K562 (cell line): ENCODE measurements at regions not wholly inside any gene's neighbourhood (a gene's known extent, or its start where the extent isn't known, plus 50 kb on each side); places are given as distances from the start of the nearest gene placed in this dataset.

Experiments
- AFF4 ChIP-seq: sonication (generic); formaldehyde crosslinking; IDR thresholded peaks from 2 replicates; pipeline ENCODE4 v1.8.0; 2023; ENCODE audit warnings: mild to moderate bottlenecking, missing genetic modification reagents
- ASH1L ChIP-seq: fragments of 450-650 bp; IDR thresholded peaks from 2 replicates; pipeline ENCODE4 v1.6.1; 2018; ENCODE audit warnings: borderline replicate concordance, mild to moderate bottlenecking, low read depth; ENCODE audit not compliant: partially characterized antibody
- ATF7 ChIP-seq: fragments of 450-650 bp; IDR thresholded peaks from 2 replicates; pipeline ENCODE4 v1.7.1; 2014; ENCODE audit warnings: mild to moderate bottlenecking, moderate library complexity
- CBFA2T3 ChIP-seq: fragments of 450-650 bp; IDR thresholded peaks from 2 replicates; pipeline ENCODE4 v1.6.1; 2017
- CEBPZ ChIP-seq: fragments of 150-350 bp; IDR thresholded peaks from 2 replicates; pipeline ENCODE4 v1.6.1; 2014; ENCODE audit warnings: low read depth, mild to moderate bottlenecking, low read length, borderline replicate concordance
- EP300 ChIP-seq: IDR thresholded peaks from 2 replicates; pipeline ENCODE4 v1.6.1; 2012; ENCODE audit warnings: low read length, improper control_type of control experiment
- FOXM1 ChIP-seq, 2 experiments: fragments of 450-650 bp in 1 of 2; sonication (generic) in 1 of 2; formaldehyde crosslinking in 1 of 2; IDR thresholded peaks; 2 replicates each; pipeline versions ENCODE4 v1.6.1 to v1.9.0; 2017 to 2022; ENCODE audit warnings: low read depth in 2 of 2, mild to moderate bottlenecking in 2 of 2, missing genetic modification reagents in 1 of 2, moderate library complexity in 1 of 2
- GTF2E2 ChIP-seq: fragments of 200-800 bp; sonication (Bioruptor generic); IDR thresholded peaks from 2 replicates; pipeline ENCODE4 v1.6.1; 2016; ENCODE audit warnings: missing genetic modification characterization, missing compliant biosample characterization
- HNRNPUL1 ChIP-seq: fragments of 200-400 bp; formaldehyde crosslinking; IDR thresholded peaks from 2 replicates; pipeline ENCODE4 v1.6.1; 2017; ENCODE audit warnings: low read length
- KHSRP ChIP-seq: fragments of 450-650 bp; IDR thresholded peaks from 2 replicates; pipeline ENCODE4 v1.6.1; 2017
- RBBP5 ChIP-seq: fragments of 200-600 bp; sonication (generic); IDR thresholded peaks from 2 replicates; pipeline ENCODE4 v1.6.1; 2012; ENCODE audit warnings: borderline replicate concordance, mild to moderate bottlenecking, low read length, control low read depth, inconsistent platforms; ENCODE audit not compliant: insufficient read depth, poor library complexity, severe bottlenecking
- RBM14 ChIP-seq: fragments of 200-400 bp; formaldehyde crosslinking; IDR thresholded peaks from 2 replicates; pipeline ENCODE4 v1.6.1; 2018; ENCODE audit warnings: low read depth, mild to moderate bottlenecking, low read length, moderate library complexity, borderline replicate concordance; ENCODE audit not compliant: insufficient read depth
- SLC30A9 ChIP-seq: fragments of 250-450 bp; sonication (Bioruptor Pico); IDR thresholded peaks from 2 replicates; pipeline ENCODE4 v1.8.0; 2022; ENCODE audit warnings: mild to moderate bottlenecking, moderate library complexity
- SMAD3 ChIP-seq: fragments of 450-650 bp; formaldehyde crosslinking; conservative IDR thresholded peaks from 2 replicates; pipeline ENCODE4 v1.4.0; 2020; ENCODE audit warnings: mild to moderate bottlenecking
- SMC3 ChIP-seq: conservative IDR thresholded peaks from 2 replicates; pipeline ENCODE4 v1.6.1; 2011; ENCODE audit warnings: low read depth, low read length, improper control_type of control experiment; ENCODE audit not compliant: insufficient read depth
- TEAD1 ChIP-seq, 2 experiments: fragments of 450-650 bp in 1 of 2; sonication (generic) in 1 of 2; formaldehyde crosslinking; IDR thresholded peaks; 2 replicates each; pipeline versions ENCODE4 v1.4.0 to v1.8.0; 2020 to 2022; ENCODE audit warnings: mild to moderate bottlenecking in 2 of 2, missing genetic modification reagents in 1 of 2
- ZNF12 ChIP-seq: sonication (generic); formaldehyde crosslinking; IDR thresholded peaks from 2 replicates; pipeline ENCODE4 v1.4.0; 2020; ENCODE audit warnings: mild to moderate bottlenecking, missing genetic modification reagents
- ZNF263 ChIP-seq: sonication (generic); formaldehyde crosslinking; IDR thresholded peaks from 2 replicates; pipeline ENCODE4 v1.8.0; 2022; ENCODE audit warnings: mild to moderate bottlenecking, missing genetic modification reagents, borderline replicate concordance
- ZNF512 ChIP-seq: IDR thresholded peaks from 2 replicates; pipeline ENCODE4 v1.6.1; 2016; ENCODE audit warnings: missing genetic modification characterization, missing compliant biosample characterization

- TF ChIP-seq AFF4 (CRISPR knock-in tag) (0 out of 2 replicates have a peak, but pooled peaks have one; percentile 84), KHSRP (no peak), CEBPZ (no peak), FOXM1 (IDR thresholded peaks at IDR 0.05; ENCODE audit: low read depth) (0 out of 2 replicates have a peak, but pooled peaks have one; percentile 28), FOXM1 (CRISPR knock-in tag; IDR thresholded peaks at IDR 0.05; ENCODE audit: low read depth) (no peak), ATF7 (no peak), SMC3 (peak; percentile 83), ZNF512 (tag) (no peak), SMAD3 (no peak), ASH1L (no peak), GTF2E2 (tag) (no peak), SLC30A9 (CRISPR knock-in tag) (no peak), EP300 (peak; percentile 16; the same call in 1 of the 2 replicates), ZNF263 (CRISPR knock-in tag) (peak; percentile 17; the same call in 1 of the 2 replicates), CBFA2T3 (0 out of 2 replicates have a peak, but pooled peaks have one; percentile 12), HNRNPUL1 (no peak), TEAD1 (CRISPR knock-in tag; IDR thresholded peaks at IDR 0.05) (peak in 1 of 2 experiments; percentile 59; a peak in 2 of 4 replicates), RBBP5 (no peak), ZNF12 (CRISPR knock-in tag) (no peak), RBM14 (0 out of 2 replicates have a peak, but pooled peaks have one; percentile 71)
These were observed 191.1 kb upstream of the CIBAR2 start (continued) for GRCh38 chr16:85303354-85303883.
